BLaER1 treated with 17β-estradiol and CSF1 and Interleukin-3, amounts not matched to agents 10 nM and 100 nM (cell line): ENCODE measurements at regions not wholly inside any gene's neighbourhood (a gene's known extent, or its start where the extent isn't known, plus 50 kb on each side); places are given as distances from the start of the nearest gene placed in this dataset.

Experiments used
- H3K27ac ChIP-seq, 11 experiments: shearing (Covaris generic); formaldehyde crosslinking; 2 replicates each; pipeline ENCODE4 v1.8.1; 2022
- H3K27me3 ChIP-seq, 11 experiments: shearing (Covaris generic); formaldehyde crosslinking; 2 replicates each; pipeline ENCODE4 v1.8.1; 2022
- H3K36me3 ChIP-seq, 11 experiments: shearing (Covaris generic); formaldehyde crosslinking; 2 replicates each; pipeline ENCODE4 v1.8.1; 2022
- H3K4me1 ChIP-seq, 10 experiments: shearing (Covaris generic); formaldehyde crosslinking; 2 replicates each; pipeline ENCODE4 v1.8.1; 2022
- H3K4me2 ChIP-seq, 11 experiments: shearing (Covaris generic); formaldehyde crosslinking; 2 replicates each; pipeline ENCODE4 v1.8.1; 2022
- H3K4me3 ChIP-seq, 10 experiments: shearing (Covaris generic); formaldehyde crosslinking; 2 replicates each; pipeline ENCODE4 v1.8.1; 2022
- H3K9ac ChIP-seq, 11 experiments: shearing (Covaris generic); formaldehyde crosslinking; 2 replicates each; pipeline ENCODE4 v1.8.1; 2022
- H3K9me3 ChIP-seq, 11 experiments: shearing (Covaris generic); formaldehyde crosslinking; replicated peaks in 1 of 11; 2 replicates each; pipeline ENCODE4 v1.8.1; 2022
- H4K20me1 ChIP-seq, 11 experiments: shearing (Covaris generic); formaldehyde crosslinking; 2 replicates each; pipeline ENCODE4 v1.8.1; 2022
- Cebpa-rat ChIP-seq, 11 experiments: shearing (Covaris generic); IDR thresholded peaks; 2 replicates each; pipeline ENCODE4 v1.8.1; 2022

DNA sequence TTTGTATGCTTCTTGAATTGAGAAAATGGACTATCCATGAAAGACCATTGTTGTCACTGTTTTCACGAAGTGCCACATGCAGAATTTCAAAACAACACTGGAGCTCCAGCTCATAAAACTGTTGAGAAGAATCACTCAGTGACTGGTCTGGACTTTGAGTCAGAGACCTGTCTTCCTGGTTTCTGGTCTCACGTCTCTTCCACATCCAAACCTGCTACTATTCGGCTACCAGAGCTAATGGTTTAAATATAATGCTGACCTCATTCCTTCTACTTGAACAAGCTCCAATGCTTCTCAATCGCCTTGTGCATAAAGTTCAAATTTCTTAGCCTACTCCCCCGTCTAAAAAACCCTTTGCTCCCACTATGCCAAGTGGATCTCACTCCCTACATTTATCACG lies 227.9 kb upstream of the NR2F2 start:
- Histone ChIP-seq H3K27ac (no peak overlapping the region), H3K9ac (no peak overlapping the region), H4K20me1 (no peaks in the 10 kb centered on the region), H3K36me3 (no peaks in the 10 kb centered on the region), H3K4me3 (no peak overlapping the region), H3K27me3 (no peaks in the 10 kb centered on the region), H3K9me3 (no peaks in the 10 kb centered on the region), H3K4me1 (no peaks in the 10 kb centered on the region), H3K4me2 (no peak overlapping the region)
- no peak for TF ChIP-seq Cebpa-rat (IDR thresholded peaks at IDR 0.05)

GRCh38 chr15:96106181-96106580 lies 224.3 kb upstream of the NR2F2 start:
- Histone ChIP-seq H3K27ac (no peak overlapping the region), H3K9me3 (no peaks in the 10 kb centered on the region), H3K4me3 (no peak overlapping the region), H3K36me3 (no peaks in the 10 kb centered on the region), H3K4me1 (no peaks in the 10 kb centered on the region), H4K20me1 (no peaks in the 10 kb centered on the region), H3K9ac (no peak overlapping the region), H3K27me3 (no peaks in the 10 kb centered on the region), H3K4me2 (no peak overlapping the region)
- no peak for TF ChIP-seq Cebpa-rat (IDR thresholded peaks at IDR 0.05)

- Histone ChIP-seq H3K4me1 (no peaks in the 10 kb centered on the region), H3K4me2 (no peak overlapping the region), H3K9me3 (no peaks in the 10 kb centered on the region), H3K27me3 (no peaks in the 10 kb centered on the region), H4K20me1 (no peaks in the 10 kb centered on the region), H3K4me3 (no peak overlapping the region), H3K9ac (no peak overlapping the region), H3K36me3 (no peaks in the 10 kb centered on the region), H3K27ac (no peak overlapping the region)
- TF ChIP-seq Cebpa-rat (IDR thresholded peaks at IDR 0.05): no peak
These were observed 223.9 kb upstream of the NR2F2 start for GRCh38 chr15:96106628-96107027.

DNA sequence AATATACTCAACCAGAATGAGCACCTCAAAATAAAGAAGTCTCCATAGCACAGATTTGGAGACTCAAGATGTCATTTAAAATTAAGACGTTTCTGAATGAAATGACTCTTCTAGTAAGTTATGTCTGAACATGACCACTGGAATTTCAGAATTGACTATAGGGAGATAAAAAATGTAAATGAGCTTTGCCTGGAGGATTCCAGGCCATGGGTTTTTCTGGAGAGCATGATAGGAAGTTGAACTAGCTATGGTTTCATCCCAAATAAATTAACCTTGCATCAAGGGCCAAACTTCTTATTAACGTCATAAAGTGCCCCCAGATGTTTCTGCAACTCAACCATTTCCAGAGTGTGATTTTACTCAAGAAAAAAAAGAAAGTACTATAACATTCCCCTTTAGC lies 222.6 kb upstream of the NR2F2 start:
- no peaks in the 10 kb centered on the region for H3K36me3 ChIP-seq
- H3K4me1 ChIP-seq: no peaks in the 10 kb centered on the region
- no peak for TF ChIP-seq Cebpa-rat (IDR thresholded peaks at IDR 0.05)
- H3K27ac ChIP-seq: no peak overlapping the region
- H3K9ac ChIP-seq: no peak overlapping the region
- H4K20me1 ChIP-seq: no peaks in the 10 kb centered on the region
- no peak overlapping the region for H3K4me3 ChIP-seq
- H3K27me3 ChIP-seq: no peaks in the 10 kb centered on the region
- no peaks in the 10 kb centered on the region for H3K9me3 ChIP-seq
- H3K4me2 ChIP-seq: no peak overlapping the region

- Histone ChIP-seq H3K36me3 (no peaks in the 10 kb centered on the region), H4K20me1 (no peaks in the 10 kb centered on the region), H3K27ac (no peak overlapping the region), H3K9ac (no peak overlapping the region), H3K4me2 (no peak overlapping the region), H3K4me3 (no peak overlapping the region), H3K27me3 (no peaks in the 10 kb centered on the region), H3K4me1 (no peaks in the 10 kb centered on the region), H3K9me3 (no peaks in the 10 kb centered on the region)
- no peak for TF ChIP-seq Cebpa-rat (IDR thresholded peaks at IDR 0.05)
These were observed 222.1 kb upstream of the NR2F2 start for GRCh38 chr15:96108405-96108804.

DNA sequence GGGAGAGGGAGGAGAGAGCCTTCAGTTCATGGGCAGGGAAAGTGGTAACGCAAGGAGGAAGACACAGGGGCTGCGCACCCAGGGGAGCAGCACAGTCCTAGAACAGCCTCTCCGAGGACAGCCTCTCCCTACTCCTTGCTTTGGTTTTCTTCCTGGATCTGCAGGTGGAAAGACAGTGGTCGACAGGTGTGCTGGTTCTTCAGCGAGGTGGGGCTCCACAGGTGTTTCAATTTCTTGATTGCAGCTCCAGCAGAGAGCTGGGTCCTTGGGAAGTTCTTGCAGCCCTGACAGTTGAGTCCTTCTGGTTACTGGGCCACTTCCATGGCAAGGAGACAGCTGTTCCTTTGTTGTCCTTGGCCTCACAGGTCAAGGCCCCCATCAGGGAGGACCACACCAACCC lies 220.7 kb upstream of the NR2F2 start:
- Histone ChIP-seq H3K36me3 (no peaks in the 10 kb centered on the region), H3K27ac (no peak overlapping the region), H4K20me1 (no peaks in the 10 kb centered on the region), H3K4me2 (no peak overlapping the region), H3K27me3 (no peaks in the 10 kb centered on the region), H3K9ac (no peak overlapping the region), H3K4me3 (no peak overlapping the region), H3K4me1 (no peaks in the 10 kb centered on the region), H3K9me3 (no peaks in the 10 kb centered on the region)
- no peak for TF ChIP-seq Cebpa-rat (IDR thresholded peaks at IDR 0.05)

GRCh38 chr15:96112018-96112417 lies 218.5 kb upstream of the NR2F2 start:
- H3K27me3 ChIP-seq: no peaks in the 10 kb centered on the region
- H3K27ac ChIP-seq: no peak overlapping the region
- H3K9me3 ChIP-seq: no peaks in the 10 kb centered on the region
- no peak overlapping the region for H3K4me2 ChIP-seq
- no peaks in the 10 kb centered on the region for H4K20me1 ChIP-seq
- TF ChIP-seq Cebpa-rat (IDR thresholded peaks at IDR 0.05): no peak
- no peak overlapping the region for H3K9ac ChIP-seq
- H3K36me3 ChIP-seq: no peaks in the 10 kb centered on the region
- H3K4me1 ChIP-seq: no peaks in the 10 kb centered on the region
- H3K4me3 ChIP-seq: no peak overlapping the region

GRCh38 chr15:96115642-96116041 lies 214.9 kb upstream of the NR2F2 start:
- Histone ChIP-seq H3K4me3 (no peak overlapping the region), H3K4me2 (no peak overlapping the region), H3K4me1 (no peaks in the 10 kb centered on the region), H3K36me3 (no peaks in the 10 kb centered on the region), H4K20me1 (no peaks in the 10 kb centered on the region), H3K9me3 (no peaks in the 10 kb centered on the region), H3K27ac (no peak overlapping the region), H3K9ac (no peak overlapping the region), H3K27me3 (no peaks in the 10 kb centered on the region)
- TF ChIP-seq Cebpa-rat (IDR thresholded peaks at IDR 0.05): no peak

DNA sequence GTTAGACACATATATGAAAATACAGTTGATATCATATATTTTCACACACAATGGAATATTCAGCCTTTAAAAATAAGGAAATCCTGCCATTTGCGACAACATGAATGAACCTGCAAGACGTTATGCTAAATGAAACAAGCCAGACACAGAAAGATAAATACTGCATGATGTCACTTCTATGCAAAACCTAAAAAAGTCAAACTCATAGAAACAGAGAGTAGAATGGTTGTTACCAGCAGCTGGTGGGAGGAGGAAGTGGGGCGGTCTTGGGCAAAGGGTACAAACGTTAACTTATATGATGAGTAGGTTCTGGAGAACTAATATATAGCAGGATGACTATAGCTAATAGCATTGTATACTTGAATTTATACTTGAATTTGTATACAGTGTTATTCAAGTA lies 213.2 kb upstream of the NR2F2 start:
- TF ChIP-seq Cebpa-rat (IDR thresholded peaks at IDR 0.05): no peak
- no peaks in the 10 kb centered on the region for H3K36me3 ChIP-seq
- no peaks in the 10 kb centered on the region for H3K27me3 ChIP-seq
- H4K20me1 ChIP-seq: no peaks in the 10 kb centered on the region
- no peak overlapping the region for H3K27ac ChIP-seq
- no peaks in the 10 kb centered on the region for H3K9me3 ChIP-seq
- H3K9ac ChIP-seq: no peak overlapping the region
- H3K4me2 ChIP-seq: no peak overlapping the region
- H3K4me1 ChIP-seq: no peaks in the 10 kb centered on the region
- H3K4me3 ChIP-seq: no peak overlapping the region

DNA sequence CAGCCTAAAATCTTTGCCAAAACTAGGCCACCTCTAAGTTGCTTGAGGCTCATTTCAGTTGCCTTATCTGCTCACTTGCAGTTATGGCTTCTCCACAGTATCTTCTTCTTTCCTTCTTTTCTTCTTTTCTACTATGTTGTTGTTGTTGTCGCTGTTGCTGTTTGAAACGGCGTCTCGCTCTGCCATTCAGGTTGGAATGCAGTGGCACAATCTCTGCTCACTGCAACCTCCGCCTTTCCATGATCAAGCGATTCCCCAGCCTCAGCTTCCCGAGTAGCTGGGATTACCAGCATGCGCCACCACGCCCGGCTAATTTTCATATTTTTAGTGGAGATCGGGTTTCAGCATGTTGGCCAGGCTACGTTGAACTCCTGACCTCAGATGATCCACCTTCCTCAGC lies 210.8 kb upstream of the NR2F2 start:
- H3K9ac ChIP-seq: no peak overlapping the region
- no peaks in the 10 kb centered on the region for H3K36me3 ChIP-seq
- no peak overlapping the region for H3K27ac ChIP-seq
- H3K27me3 ChIP-seq: no peaks in the 10 kb centered on the region
- no peaks in the 10 kb centered on the region for H3K4me1 ChIP-seq
- TF ChIP-seq Cebpa-rat (IDR thresholded peaks at IDR 0.05): no peak
- no peaks in the 10 kb centered on the region for H4K20me1 ChIP-seq
- no peaks in the 10 kb centered on the region for H3K9me3 ChIP-seq
- H3K4me3 ChIP-seq: no peak overlapping the region
- H3K4me2 ChIP-seq: no peak overlapping the region
